Activated CD4-positive, alpha-beta T cell treated with anti-CD3 and anti-CD28 coated beads for 24 hours (primary cell): ENCODE measurements at regions not wholly inside any gene's neighbourhood (a gene's known extent, or its start where the extent isn't known, plus 50 kb on each side); places are given as distances from the start of the nearest gene placed in this dataset.
"Not testable (repeated sequence)": the region's sequence is repeated elsewhere in the genome, so short reads cannot be mapped to it uniquely, and the experiment has no call there.

Experiments
- DNase-seq, 2 donors: peaks; one replicate each; pipeline ENCODE4 v3.0.0-alpha.2; 2020; ENCODE audit warnings: low read depth in 2 of 2

DNA sequence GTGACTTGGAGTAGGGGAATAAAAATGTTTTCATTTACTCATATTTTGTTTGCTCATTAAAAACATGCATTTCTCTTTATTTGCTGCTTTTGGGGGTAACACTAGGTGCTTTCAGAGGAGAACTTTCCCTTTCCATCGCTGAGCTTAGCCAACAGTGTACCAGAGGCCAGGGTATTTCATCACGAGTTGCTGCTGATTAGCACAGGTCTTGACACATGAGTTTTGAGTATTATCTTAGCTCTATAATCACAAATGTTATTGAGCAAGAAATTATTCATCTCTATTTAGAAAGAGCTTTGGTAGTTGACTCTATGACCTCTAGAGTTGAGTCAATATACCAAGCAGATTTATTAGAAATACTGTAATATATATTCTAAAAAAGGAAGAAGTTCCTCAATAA is 375.9 kb downstream of the NXPH1 start:
- no peak for DNase-seq

DNA sequence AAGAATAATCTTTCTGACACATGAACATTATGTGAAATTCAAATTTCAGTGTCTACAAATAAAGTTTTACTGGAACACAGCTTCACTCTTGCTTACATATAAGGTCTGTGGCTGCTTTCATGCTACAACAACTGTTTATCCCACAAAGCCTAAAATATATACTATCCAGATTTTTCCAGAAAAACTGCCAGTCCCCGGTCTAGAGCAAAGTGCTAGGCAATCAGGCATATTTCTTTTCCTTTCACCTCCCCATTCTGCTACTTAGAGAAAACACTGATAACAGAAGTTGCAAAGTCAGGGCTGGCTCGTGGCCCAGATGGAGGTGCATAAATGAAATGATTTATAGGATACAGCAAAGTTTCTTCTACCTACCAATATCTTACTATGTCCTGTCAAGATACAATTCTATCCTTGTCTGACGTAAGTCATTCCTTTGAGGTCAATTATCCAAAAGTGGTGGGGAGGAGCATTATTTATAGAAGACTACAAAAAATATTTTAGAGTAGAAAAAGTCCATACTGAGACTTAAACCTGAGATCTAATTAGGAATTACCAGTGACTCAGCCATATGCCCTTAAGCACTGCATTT is 384.1 kb downstream of the NXPH1 start:
- DNase-seq: no peak

DNA sequence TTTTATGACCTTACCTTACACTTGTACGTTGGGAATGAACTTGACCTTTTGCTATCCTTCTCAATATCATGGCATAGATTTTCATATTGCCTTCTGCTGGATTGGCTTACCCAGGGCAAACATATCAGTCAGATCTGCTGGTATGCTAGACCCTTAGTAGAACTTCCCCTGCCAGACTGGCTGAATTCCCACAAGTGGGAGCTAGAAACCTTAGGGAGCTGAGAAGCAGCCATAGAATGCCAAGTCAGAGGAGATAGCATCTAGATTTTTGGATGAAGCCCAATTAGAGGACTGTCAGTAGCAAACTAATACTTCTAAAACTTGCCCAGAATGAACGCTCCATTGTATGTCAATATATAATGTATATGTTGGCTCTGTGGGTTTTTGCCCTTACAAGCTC is 385.0 kb downstream of the NXPH1 start:
- no peak for DNase-seq

DNA sequence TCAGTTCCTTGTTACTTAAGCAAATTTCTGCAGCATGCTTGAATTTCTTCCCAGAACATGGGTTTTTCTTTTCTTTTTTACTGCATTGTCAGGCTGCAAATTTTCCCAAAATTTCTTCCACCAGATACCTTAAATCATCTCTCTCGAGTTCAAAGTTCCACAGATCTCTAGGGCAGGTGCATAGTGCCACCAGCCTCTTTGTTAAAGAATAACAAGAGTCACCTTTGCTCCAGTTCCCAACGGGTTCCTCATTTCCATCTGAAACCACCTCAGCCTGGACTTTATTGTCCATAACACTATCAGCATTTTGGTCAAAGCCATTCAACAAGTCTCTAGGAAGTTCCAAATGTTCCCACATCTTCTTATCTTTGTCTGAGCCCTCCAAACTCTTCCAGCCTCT is 389.2 kb downstream of the NXPH1 start:
- no peak for DNase-seq

DNA sequence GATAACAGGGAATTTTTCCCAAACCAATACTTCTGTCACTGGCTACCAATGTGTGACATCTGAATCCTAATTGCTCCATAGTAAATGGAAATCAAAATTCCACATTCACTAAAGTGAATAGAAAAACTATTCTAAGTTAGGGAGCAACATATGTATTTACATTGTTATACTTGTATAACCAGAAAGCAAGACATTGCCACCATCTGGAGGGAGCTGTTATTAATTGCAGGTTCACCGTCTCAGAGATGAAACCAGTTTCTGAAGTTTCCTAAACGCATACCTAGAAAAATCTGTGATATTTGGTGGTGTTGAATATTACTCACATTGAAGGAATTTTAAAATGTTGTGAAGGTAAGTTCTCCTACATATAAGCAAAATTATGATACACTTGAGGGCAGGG is 390.1 kb downstream of the NXPH1 start:
- no peak for DNase-seq

DNA sequence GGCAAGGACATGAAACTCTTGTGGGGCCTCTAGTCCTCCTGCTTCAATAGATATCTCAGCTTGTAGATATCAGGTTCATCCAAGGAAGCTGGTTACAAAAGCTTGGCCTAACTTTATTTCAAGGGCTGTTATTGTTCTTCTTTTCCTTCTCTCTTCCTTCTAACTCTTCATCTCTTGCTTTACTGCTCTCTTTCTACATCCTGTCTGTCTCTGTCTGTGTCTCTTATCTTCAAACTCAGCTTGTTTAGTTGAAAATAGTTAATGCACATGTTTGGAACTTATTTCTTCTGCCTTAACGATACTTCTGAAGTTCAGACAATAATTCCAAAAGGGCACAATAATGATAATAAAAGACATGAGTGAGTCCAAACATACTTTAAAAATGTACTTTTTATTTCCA is 393.9 kb downstream of the NXPH1 start:
- DNase-seq: no peak

DNA sequence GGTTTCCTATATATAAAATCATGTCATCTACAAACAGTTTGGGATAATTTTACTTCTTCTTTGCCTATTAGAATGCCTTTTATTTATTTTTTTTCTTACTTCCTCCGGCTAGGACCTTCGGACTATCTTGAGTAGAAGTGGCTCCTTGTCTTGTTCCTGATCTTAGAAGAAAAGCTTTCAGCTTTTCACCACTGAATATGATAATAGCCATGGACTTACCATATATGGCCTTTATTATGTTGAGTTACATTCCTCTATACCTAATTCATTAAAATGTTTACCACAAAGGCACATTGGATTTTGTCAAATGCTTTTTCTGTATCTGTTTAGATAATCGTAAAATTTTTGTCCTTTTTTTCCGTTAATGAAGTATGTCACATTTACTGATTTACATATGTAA is 395.7 kb downstream of the NXPH1 start:
- no peak for DNase-seq

DNA sequence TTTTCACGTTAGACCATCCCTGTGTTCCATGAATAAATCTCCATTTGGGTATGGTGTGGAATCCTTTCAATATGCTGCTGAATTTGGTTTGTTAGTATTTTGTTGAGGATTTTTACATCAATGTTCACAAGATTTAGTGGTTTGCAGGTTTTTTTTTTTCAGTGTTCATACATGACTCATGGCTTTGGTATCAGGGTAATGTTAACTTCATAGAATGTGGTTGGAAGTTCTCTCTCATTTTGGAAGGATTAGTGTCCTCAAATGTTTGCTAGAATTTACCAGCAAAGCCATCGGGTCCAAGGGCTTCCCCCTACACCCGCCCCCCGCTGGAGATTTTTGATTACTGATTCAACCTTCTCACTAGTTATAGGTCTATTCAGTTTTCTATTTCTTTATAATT is 398.0 kb downstream of the NXPH1 start:
- no peak for DNase-seq

DNA sequence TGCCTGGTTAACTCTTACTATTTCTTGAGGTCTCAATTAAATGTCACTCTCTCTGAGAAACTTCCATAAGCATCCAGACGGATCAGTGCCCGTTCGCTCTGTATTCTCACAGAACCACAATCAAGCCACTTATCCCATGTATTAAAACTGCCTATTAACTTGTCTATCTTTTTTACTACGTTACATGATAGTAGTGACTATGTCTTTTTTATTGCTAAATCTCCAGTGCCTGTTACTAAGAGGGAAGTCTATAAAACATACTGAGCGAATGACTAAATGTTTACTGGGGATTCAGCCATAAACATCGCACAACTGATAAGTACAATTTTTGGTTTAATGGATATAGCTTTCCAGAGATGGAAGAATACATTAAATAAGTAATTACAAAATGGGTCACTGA is 399.9 kb downstream of the NXPH1 start:
- DNase-seq: no peak

DNA sequence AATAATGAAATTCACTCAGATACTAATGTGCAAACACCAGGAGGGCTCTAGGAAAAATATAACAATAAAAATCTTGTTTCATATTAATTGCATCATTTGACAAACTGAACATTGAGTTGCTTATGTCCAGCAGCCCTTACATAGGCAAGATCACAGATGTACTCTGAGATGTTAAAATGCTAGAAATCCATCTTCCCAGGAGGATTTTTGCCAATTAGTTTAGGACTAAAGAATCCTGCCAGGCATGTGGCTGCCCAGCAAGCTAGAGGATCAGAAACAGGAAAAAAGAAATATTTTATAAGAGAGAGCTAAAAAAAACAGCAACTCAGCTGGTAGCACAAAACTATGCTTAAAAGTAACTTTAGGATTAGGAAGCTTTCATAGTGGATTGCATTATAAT is 407.8 kb downstream of the NXPH1 start:
- no peak for DNase-seq

DNA sequence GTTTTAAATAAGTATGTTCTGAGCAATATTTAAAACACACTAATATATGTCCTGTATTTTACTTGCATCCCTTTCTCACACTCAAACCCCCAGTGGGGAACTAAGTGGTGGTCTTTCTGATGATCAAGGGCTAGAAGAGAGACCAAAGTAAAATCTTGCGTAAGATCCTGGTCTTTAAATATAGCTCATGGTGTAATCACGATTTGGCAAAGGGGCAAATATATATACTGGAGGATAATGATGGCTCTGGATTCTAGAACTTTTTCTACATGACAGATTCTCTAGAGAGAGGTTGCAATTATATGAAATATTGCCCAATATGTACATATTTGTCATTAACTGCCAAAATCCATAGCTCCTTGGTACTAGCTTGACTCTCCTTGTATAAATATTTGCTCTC is 438.3 kb downstream of the NXPH1 start:
- DNase-seq: no peak

DNA sequence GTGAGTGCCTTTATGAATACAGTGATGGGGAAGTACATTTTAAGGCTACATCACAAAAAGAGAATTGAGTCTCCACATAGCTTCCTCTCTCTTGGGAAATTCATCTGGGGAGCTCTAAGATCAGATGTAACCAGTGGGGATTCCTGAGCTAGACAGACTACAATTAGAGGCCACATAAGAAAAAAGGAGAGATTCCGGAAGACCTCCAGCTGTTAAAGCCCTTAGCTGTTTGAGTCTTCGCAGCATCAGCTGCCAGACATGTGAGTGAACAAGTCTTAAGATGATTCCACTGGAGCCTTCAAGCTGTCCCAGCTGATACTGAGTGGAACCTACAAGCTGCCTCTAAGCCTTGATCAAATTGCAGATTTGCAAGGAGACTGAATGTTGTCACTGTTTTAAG is 448.5 kb downstream of the NXPH1 start:
- no peak for DNase-seq

DNA sequence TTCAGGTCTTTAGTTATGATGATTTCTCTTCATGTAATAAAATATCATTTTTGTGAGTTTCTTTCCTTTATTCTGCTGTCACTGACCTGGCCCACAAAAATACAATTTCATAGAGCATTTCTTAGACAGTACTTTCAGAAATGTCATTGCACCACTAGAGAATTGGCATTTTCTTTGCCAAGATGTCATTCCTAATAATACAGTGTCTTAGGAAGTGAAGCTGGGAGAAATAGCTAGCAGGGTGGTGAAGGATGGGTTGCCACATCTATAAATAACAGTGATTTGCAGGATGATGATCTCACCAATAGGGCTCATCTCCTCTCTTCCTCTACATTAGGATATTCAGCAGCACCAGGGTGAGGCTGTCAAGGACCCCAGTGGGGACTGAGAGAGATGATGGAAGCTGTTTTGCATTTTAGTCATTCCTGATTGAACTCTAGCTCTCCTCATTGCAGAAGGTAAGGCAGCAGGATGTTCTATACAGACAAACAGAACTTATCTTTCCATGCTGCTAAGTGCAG is 452.1 kb downstream of the NXPH1 start:
- no peak for DNase-seq

DNA sequence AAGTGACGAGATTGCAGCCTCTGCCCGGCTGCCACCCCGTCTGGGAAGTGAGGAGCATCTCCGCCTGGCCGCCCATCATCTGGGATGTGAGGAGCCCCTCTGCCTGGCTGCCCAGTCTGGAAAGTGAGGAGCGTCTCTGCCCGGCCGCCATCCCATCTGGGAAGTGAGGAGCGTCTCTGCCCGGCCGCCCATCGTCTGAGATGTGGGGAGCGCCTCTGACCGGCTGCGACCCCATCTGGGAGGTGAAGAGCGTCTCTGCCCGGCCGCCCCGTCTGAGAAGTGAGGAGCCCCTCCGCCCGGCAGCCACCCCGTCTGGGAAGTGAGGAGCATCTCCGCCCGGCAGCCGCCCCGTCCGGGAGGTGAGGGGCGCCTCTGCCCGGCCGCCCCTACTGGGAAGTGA is 456.9 kb downstream of the NXPH1 start:
- not testable (repeated sequence) for DNase-seq

DNA sequence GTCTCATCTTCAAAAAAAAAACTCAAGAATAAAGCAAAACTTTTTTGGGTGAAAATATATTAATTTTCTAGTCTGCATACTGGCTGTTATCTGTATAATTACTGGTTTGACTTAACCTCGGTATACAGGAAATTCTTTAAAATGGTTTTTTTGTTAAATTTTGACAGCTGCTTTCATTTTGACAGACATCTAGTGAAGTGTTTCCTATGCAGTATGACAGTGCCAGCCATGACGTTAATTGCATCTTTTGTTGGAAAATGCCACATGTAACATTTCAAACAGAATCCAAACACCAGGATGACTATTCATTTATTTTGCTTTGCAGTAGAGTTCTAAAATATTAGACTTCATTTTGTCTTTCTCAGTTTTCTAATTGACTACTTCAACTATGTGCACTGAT is 460.4 kb downstream of the NXPH1 start:
- no peak for DNase-seq

DNA sequence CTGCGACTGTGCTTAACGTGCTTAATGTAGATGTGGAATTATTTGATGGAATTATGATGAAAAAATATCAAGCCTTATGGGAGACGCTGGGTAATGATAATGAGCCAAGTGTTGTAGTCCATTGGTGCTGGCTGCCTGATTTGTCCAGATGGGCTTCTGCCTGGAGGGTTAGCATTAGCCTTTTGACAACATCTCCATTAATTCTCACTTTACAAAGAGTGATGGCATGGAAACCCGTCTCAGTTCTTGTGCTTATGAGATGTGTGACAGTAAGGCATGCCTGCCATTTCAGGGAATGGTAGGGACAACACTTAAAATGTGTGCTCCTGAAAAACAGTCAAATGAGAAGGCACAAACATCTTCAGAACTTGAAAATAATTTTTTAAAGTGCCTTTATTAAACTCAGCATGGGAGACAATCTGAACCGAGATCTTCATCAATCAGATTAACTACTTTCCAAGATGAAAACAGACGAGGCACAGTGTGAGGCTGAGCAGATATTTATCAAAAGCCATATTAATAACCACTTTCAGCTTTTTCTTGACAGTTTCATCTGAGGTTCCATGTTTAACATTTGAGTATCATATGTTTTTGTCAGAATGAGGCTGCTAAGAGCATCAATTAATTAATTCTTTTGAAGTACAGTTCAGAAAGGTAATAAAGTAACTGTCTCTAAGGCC is 473.1 kb downstream of the NXPH1 start:
- no peak for DNase-seq

DNA sequence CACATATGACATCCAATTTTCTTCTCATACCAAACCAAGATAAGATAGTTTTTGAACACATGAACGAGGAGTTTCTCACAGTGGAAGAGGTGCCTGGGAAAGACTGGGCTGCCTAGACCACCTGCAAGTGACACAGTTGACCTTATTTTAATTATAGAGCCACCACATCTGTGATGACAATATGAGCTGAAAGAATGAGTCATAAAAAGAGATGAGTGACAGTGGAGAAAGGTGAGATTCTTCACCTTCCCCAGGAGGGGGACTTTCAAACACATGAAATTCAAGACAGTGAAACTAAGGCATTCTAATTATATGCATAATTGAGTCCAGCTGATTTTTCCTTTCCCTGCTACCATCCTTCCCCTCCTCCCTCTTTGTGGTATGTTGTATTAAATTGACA is 475.5 kb downstream of the NXPH1 start:
- DNase-seq: no peak

DNA sequence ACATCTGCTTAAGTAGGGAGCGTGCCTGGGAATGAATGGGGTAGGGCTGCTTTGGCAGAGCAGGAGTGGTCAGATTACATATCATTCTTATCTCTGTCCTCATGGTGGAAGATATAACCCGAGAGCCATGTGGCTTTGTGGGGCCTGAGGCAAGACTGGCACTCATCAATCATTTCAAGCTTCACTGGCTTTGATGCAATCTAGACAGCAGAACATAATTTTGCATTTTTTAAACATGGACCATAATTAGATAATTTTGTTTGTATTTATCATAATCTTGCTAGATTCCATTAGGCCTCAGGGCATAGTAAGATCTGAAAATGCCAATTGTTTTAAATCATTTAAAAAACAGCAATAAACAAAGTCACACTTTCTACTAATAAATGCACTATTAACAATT is 480.3 kb downstream of the NXPH1 start:
- no peak for DNase-seq

DNA sequence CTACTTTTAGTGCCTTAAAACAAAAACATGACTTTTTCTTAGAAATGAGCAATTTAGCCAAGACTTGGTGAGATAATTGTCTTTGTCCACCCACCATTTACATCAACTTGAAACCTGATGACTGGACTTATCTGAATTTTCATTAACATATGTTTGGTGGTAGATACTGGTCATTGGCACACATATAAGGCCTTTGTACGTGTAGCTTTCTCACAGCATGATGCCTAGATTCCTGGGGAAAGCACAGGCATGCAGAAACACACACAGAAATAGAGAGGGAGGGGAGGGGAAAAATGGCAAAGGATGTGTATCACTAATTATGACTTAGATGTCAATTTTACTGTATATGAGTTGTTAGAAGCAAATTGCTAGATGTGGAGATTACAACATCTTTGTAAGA is 488.4 kb downstream of the NXPH1 start:
- no peak for DNase-seq

DNA sequence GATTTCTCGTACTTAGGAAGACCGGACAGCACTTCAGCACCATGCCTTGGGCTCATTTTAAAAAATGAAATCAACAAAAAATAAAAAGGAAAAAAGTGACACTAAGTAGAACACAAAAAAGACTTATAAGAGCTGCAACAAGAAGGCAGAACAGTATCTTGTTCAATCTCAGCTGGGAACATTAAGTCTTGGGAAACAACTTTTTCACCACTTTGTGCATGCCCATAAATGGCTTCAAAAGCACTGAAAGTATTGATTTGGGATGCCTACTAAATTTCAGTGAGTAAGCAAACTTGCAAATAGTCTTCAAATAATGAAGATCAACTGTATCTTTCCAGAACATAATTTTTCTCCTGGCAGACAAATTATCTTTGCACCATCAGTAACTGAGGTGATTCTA is 489.3 kb downstream of the NXPH1 start:
- DNase-seq: no peak

DNA sequence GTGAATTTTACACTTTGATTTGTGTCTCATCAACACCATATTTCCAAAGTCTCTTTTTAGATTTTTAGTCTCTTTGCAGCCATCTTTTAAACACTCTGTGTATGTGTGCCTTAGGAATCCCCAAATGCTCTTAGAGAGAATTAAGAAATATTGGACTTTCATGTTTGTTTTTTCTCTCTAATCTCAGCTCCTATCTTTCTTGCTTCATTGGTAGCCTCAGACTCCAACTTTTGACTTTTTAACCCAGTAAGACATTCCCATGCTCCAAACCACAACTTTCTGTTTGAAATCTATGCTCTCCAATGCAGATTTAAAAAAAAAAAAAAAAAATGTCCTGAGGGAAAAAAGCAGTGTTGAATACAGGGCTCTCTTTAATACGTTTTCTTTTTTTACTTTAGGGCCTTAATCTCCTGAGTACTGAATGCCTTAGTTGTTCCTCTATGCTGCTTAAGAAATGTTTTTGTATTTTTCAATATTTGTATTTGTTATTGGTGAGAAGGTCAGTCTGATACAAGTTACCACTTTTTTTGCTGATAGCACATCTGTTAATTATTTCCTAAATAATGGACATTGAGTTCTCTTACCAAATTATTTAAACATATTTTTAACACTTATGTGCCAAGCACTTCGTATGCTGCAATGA is 489.9 kb downstream of the NXPH1 start:
- DNase-seq: no peak

DNA sequence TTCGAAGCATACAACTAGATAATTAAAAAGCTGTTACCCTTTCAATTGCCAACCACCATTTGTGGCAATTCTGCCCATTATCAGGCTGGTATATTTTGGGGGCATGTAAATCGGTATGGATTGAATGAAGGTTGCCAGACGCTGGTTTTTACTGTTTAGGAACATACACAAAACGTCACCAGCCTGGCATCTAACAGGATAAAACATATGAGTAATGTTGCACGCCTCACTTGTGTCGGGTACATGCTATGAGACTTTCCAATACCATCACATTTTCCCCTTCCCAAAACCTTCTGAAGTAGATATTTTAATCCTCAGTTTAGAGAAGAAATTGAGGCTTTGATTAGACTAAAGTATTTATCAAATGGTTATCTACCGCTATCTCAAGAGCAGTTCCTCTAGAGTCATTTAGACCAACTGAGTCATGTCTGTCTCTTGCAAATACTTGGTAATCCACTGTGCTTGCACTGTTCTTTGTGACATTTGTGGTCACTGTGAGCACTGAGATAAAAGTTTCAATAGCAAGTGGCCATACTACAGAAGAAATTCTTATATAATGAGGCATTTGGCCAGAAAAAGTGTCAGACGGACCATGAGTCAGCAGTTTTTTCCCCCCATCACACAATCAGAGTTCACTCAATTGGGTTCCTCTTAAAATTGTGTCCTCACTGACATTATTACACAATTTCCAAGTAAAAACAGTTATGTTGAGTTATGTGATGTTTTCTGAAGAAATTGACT is 498.7 kb downstream of the NXPH1 start:
- DNase-seq: no peak

DNA sequence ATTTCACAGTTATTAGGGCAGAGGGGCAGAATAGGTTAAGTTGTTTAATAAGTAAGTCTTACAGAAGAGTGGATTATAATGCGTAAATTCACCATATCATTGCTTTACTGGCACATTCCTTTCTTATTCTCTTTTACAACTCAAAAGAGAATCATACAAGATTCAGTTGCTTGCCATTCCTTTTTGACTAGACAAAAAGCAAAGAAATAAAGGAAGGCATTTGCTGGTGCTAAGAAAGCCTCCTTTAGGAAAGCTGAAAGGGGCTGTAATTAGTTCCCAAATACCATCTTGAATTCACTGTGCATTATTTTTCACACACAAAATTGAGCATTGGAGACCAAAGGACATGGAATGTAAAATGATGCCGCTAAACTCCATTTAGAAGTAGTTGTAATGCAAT is 499.3 kb downstream of the NXPH1 start:
- DNase-seq: no peak
